ENCODE measurements at regions not wholly inside any gene's neighbourhood (a gene's known extent, or its start where the extent isn't known, plus 50 kb on each side); places are given as distances from the start of the nearest gene placed in this dataset.

DNA sequence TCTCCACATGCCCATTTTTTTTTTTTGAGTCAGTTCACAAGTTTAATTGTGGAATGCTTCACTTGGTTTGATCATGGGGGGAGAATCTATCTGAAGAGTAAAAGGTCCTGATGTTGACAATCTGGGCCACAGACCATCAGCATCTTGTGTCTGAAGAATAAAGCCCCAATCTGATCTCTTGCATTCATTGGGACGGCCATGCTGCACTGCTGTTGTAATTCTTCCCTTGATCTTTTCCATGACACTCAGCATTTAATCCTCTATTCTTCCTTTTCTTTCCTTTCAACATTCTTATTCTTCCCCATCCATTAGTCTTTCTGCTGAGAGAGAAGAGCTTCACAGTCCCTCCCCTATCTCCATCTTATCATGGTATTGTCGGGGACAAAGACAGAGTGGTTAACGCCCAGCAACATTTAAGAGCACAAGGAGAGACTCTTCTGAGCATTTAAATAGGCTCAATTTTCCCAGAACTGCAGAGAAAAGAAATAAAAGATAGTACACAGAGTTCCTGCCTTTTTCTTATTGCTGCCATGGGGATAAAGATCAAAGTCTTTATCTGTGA, 1157.3 kb downstream of the SORCS3 start:
- ChIA-PET CTCF (interaction anchor here (0.6 kb wide), 2 partner anchors 367 to 1560 kb away, joined by 4 read pairs; no protein-coding TSS in a partner anchor), POLR2A (no interaction called here)
- TF ChIP-seq, protein P1, sequence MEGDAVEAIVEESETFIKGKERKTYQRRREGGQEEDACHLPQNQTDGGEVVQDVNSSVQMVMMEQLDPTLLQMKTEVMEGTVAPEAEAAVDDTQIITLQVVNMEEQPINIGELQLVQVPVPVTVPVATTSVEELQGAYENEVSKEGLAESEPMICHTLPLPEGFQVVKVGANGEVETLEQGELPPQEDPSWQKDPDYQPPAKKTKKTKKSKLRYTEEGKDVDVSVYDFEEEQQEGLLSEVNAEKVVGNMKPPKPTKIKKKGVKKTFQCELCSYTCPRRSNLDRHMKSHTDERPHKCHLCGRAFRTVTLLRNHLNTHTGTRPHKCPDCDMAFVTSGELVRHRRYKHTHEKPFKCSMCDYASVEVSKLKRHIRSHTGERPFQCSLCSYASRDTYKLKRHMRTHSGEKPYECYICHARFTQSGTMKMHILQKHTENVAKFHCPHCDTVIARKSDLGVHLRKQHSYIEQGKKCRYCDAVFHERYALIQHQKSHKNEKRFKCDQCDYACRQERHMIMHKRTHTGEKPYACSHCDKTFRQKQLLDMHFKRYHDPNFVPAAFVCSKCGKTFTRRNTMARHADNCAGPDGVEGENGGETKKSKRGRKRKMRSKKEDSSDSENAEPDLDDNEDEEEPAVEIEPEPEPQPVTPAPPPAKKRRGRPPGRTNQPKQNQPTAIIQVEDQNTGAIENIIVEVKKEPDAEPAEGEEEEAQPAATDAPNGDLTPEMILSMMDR (IDR thresholded peaks at IDR 0.05; ENCODE audit: insufficient read depth, low read depth, low read length), result no peak
- H3K4me3 ChIP-seq (ENCODE audit: low read depth, low read length), result no peak overlapping the region
- H3K27me3 ChIP-seq (ENCODE audit: control insufficient read depth, insufficient read depth, low read length), result no peaks in the 10 kb centered on the region
- no peaks in the 10 kb centered on the region for H3K36me3 ChIP-seq (ENCODE audit: control insufficient read depth, insufficient read depth, low read length)
- no peak for DNase-seq (ENCODE audit: low read depth)

DNA sequence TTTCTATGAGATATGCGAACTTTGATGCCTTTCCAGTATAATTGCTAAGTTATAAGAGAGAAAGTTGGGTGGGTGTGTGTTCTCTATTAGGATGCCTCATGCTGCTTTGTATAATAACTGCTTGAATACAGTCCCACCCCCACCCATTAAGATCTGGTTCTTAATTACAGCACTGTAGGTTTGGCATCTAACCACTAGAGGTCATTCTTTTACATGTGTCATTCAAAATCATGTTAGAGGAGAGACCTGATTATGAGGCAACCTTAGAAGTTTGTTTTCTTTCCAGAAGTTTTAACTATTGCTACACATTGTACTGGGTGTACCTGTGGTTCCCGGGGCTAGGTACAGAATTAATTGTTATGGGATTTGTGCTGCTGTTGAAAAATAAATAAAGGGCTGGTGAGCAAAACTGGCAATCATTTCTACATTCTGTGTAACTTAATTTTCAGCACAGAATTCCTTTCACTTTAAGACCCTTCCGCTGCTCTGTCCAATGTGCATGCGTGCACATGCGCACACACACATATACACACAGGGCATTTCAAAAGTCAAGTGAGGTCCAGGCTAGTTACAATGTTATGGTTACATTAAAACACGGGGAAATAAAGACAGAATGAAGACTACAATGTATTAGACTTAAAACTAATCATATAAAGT, 1156.3 kb downstream of the SORCS3 start:
- no peaks in the 10 kb centered on the region for H3K27me3 ChIP-seq (ENCODE audit: control insufficient read depth, insufficient read depth, low read length)
- ChIA-PET POLR2A (no interaction called here), CTCF (interaction anchor here (0.6 kb wide), 2 partner anchors 366 to 1561 kb away, joined by 4 read pairs; no protein-coding TSS in a partner anchor)
- TF ChIP-seq, protein P1 (IDR thresholded peaks at IDR 0.05; ENCODE audit: insufficient read depth, low read depth, low read length), result peak; percentile 18; the same call in 1 of the 2 replicates
- H3K36me3 ChIP-seq (ENCODE audit: control insufficient read depth, insufficient read depth, low read length), result no peaks in the 10 kb centered on the region
- DNase-seq (ENCODE audit: low read depth), result no peak
- no peak overlapping the region for H3K4me3 ChIP-seq (ENCODE audit: low read depth, low read length)

DNA sequence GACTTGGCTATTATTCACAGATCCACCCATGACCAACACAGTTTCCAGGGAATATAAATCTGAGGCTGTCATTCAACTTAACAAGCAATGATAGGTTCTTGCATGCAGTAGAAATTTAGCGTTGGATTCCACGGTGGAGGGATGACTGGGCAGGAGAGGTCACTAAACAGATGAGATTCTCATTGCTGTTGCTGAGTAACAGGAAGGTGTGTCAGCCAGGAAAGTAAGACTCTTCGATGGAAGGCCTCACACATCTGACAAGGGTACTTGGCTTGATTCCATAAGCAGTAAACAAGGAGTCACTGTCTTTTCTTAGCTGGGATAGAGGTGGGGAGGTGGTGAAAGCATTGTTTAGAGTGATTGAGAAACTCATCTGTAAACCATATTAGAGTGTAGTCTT, 1152.0 kb downstream of the SORCS3 start:
- H3K36me3 ChIP-seq (ENCODE audit: control insufficient read depth, insufficient read depth, low read length), result no peaks in the 10 kb centered on the region
- H3K4me3 ChIP-seq (ENCODE audit: low read depth, low read length), result no peak overlapping the region
- no peak for DNase-seq (ENCODE audit: low read depth)
- CTCF ChIA-PET, result no interaction called here
- no peaks in the 10 kb centered on the region for H3K27me3 ChIP-seq (ENCODE audit: control insufficient read depth, insufficient read depth, low read length)
- TF ChIP-seq, protein P1 (IDR thresholded peaks at IDR 0.05; ENCODE audit: insufficient read depth, low read depth, low read length), result no peak
- POLR2A ChIA-PET, result no interaction called here

DNA sequence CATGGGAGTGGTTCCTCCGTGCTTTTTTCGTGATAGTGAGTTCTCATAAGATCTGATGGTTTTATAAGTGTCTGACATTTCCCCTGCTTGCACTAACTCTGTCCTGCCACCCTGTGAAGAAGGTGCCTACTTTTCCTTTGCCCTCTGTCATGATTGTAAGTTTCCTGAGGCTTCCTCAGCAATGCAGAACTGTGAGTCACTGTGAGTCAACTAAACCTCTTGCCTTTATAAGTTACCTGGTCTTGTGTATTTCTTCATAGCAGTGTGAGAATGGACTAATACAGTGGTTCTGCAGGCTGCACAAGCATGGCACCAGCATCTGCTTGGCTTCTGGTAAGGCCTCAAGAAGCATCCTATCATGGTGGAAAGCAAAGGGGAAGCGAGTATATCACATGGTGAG, 1144.6 kb downstream of the SORCS3 start:
- DNase-seq (ENCODE audit: low read depth), result no peak
- CTCF ChIA-PET, result no interaction called here
- no peak overlapping the region for H3K4me3 ChIP-seq (ENCODE audit: low read depth, low read length)

DNA sequence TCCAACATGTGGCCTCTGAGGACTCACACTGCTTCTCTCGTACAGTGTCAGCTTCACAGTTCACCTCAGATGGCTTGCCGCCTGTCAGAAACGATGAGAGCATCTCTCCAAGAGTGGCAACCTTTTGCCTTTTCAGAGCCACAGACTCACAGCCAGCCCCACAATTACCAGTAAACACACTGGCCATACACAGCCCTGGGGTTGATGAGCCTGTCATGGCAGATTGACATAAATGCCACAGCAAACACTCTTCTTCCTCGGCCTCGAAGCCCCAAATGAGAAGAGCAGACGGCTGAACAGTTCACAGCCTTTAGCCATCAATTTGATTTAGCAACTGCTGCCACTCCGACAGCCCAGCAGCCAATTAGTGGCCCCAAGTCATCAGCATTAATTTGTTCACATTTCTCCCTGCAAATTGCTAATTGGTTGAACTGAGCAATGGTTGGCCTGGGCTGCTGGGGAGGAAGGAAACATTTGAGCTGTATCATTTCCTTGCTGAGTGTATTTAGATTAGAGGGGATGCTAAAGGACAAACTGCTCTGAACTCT, 1142.9 kb downstream of the SORCS3 start:
- POLR2A ChIA-PET, result no interaction called here
- TF ChIP-seq, protein P1 (IDR thresholded peaks at IDR 0.05; ENCODE audit: insufficient read depth, low read depth, low read length), result no peak
- Histone ChIP-seq H3K27me3 (ENCODE audit: control insufficient read depth, insufficient read depth, low read length) (no peaks in the 10 kb centered on the region), H3K4me3 (ENCODE audit: low read depth, low read length) (no peak overlapping the region), H3K36me3 (ENCODE audit: control insufficient read depth, insufficient read depth, low read length) (no peaks in the 10 kb centered on the region)
- CTCF ChIA-PET, result no interaction called here
- DNase-seq (ENCODE audit: low read depth), result no peak

More for the DNA sequence above, 1144.6 kb downstream of the SORCS3 start:
- POLR2A ChIA-PET, result no interaction called here
- no peaks in the 10 kb centered on the region for H3K27me3 ChIP-seq (ENCODE audit: control insufficient read depth, insufficient read depth, low read length)
- TF ChIP-seq, protein P1 (IDR thresholded peaks at IDR 0.05; ENCODE audit: insufficient read depth, low read depth, low read length), result no peak
- H3K36me3 ChIP-seq (ENCODE audit: control insufficient read depth, insufficient read depth, low read length), result no peaks in the 10 kb centered on the region
